NCI-H446 treated with DMSO at 0.1 percent for 48 hours (cell line): ENCODE measurements at regions not wholly inside any gene's neighbourhood (a gene's known extent, or its start where the extent isn't known, plus 50 kb on each side); places are given as distances from the start of the nearest gene placed in this dataset.
"Not testable (repeated sequence)": the region's sequence is repeated elsewhere in the genome, so short reads cannot be mapped to it uniquely, and the experiment has no call there.

Experiments
- DNase-seq: peaks from one replicate; lab custom pipeline; 2025; lab: John Stamatoyannopoulos, UW

DNA sequence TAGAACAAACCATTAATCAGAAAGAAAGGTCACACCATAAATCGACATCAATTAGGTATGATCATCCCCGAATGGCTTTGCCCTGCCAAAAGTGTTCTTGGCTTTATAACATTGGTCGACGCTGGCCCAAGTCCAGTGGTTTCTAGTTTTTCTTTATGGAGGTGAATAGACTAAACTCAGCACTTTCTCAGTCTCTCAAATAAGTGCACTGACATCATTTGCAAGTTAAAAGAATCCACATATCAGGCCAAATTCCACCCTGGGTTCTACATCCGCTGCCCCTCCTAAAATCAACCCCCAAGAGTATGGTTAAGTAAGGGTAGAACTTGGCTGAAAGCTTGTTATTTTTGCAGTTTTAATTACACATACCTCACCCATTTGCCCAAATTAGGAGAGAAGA, 314.3 kb downstream of the C12orf75 start:
- DNase-seq: peak; percentile 61

DNA sequence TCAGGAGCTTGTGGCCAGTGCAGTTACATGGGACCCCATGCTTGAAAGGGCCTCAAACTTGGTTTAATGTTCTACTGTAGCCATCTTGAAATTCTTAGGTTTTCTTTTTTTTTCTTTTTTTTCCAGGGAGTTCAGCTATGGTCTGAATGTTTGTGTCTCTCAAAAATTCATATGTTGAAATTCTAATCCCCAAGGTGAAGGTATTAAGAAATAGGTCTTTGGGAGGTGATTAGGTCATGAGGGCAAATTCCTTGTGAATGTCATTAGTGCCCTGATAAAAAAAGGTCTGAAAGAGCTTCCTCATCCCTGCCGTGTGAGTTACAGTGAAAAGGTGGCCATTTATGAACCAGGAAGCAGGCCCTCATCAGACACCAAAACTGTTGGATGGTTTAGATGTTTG, 324.1 kb downstream of the C12orf75 start:
- no peak for DNase-seq

DNA sequence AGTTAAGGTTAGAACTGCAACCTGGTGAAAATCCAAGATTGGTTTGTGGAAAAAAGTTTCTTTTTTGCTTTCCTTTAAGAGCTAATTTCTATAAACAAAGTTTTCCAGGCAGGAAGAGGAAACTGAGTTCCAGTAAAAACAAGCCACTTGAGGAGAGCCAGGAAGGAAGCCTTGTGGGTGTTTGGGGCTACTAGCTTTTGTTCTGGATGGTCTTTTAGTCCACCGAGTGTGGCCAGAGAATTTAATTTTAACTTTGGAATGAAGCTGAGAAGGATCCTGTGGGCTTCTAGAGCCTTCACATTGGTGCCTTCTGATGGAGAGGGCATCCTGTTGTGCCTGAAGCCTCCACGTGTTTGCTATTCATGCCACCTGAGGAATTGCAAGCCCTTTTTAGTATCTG, 327.9 kb downstream of the C12orf75 start:
- no peak for DNase-seq

DNA sequence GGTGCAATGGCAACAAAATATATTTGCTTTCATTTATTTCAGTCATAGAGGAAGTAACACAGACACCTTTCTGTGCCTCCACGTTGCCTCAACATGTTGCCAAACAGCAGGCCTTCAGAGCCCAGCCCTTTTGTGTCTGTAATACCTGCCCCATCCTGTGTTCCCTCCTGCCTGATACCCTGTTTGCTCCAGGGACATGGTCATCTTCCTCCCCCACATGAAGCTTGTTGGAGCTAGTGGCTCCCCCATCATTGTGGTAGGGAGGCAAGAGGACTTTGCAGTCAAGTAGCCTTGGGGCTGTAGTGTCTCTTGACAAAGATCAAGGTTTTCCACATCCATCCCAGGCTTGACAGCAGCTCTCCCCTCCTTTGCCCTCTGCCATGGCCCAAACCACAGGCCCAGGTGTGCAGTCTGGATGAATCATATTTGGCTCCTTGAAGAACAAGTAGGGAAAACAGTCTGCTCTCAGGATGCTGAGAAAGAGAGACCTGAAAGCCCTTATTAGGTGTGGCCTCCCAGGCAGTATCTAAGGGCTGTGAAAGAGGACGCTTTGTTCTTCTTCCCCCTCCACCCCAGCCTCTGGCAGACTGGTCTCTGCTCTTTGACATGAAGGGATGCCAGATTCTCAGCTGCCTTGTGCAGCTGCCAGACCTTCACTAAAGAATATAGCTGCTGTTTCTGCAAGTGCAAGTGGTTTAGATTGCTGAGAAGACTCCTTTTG, 329.0 kb downstream of the C12orf75 start:
- no peak for DNase-seq

DNA sequence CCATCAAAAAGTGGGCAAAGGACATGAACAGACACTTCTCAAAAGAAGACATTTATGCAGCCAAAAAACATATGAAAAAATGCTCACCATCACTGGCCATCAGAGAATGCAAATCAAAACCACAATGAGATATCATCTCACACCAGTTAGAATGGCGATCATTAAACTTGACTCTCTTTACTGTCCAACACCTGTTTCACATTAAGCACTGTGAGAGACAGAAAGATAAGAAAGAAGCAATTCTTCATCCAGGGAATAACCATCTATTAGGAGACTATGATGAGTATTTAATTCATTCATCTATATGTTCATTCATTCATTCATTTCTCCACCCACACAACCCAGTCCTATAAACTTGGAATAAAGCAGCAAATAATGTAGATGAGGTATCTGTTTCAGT, 334.3 kb downstream of the C12orf75 start:
- DNase-seq: not testable (repeated sequence)

DNA sequence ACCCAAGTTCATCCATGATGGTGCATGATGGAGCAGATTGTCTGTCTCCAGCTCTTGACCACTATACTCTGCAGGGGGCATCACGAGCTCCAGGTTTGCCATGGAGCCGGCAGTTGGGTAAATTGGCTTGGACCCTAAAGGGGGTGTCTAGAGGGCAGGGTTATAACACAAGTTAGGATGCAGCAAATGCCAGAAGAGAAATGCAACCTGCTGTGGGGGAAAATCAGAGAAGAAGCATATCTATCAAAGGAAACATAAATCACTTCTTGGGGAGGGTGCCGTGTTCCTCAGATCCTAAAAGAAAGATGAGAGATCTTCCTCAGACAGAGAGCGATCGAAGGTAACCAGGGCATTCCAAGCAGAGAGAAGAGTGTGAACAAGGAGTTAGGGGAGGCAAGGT, 334.9 kb downstream of the C12orf75 start:
- DNase-seq: no peak

DNA sequence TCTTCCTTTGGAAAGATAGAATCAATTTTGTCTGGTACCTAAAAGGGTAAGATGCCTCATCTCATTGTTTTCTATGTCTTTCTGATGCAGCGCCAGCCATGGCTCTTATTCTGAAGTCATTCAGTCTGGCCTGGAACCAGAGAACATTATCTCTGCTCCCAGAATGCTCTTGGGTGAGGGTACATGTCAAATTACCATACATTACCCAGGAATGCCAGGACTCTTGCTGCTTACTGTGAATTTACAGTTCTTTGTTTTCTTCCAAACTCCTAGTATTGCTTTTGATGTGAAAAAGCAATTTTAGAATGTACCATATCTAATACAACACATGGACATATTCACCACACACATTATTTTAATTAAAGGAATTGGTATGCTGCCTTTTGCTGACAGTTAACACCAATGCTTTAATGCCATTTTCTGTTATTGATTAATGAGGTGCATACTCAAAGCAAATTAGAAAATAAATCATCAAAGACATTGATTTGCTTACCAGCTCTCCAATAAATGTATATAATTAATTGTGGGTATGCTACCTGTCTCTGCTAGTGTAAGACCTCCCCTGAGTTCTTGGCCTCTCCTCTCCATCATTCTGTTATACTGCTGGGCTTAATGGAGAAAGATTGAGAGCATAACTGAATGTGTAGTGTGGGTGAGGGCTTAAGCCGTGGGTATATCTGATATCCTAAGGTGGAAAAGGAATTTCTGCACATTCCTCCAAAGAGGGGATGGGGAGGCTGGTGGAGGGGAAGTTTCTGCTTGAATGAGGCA, 337.7 kb downstream of the C12orf75 start:
- DNase-seq: no peak

DNA sequence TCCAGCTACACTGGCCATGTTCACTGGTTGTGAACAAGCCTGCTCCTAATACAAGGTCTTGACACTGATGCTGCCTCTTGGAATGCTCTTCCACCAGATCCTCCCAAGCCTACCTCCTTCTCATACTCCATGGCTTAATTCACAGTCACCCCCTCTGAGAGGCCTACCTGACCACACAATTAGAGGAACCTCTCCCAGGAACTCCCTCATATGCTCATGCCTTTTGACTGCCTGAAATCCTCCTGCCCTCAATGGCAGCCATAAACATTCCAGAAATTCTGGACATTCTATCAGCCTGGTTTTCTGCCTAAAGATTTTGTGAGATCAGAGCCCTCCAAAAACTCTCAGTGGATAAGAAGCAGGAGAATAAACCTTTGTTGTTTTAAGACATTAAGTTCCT, 340.2 kb downstream of the C12orf75 start:
- no peak for DNase-seq

DNA sequence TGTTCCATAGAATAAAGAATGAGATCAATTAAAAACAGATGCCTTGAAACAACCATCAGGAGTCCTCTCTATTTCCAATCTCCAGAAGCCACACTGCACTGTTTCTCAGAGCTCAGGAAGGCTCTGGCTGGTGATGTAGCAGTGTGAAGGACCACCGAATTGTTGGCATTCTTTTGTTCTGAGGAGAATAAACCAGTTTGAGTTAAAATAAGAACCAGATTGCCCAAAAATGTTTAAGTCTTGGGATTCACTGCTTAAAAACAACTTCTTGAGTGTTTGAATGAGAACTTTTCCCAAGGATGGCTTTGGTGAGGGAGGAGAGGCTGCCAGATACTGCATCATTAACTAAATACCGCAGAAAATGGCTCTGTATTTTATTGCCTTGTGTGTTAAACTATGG, 341.2 kb downstream of the C12orf75 start:
- DNase-seq: no peak

DNA sequence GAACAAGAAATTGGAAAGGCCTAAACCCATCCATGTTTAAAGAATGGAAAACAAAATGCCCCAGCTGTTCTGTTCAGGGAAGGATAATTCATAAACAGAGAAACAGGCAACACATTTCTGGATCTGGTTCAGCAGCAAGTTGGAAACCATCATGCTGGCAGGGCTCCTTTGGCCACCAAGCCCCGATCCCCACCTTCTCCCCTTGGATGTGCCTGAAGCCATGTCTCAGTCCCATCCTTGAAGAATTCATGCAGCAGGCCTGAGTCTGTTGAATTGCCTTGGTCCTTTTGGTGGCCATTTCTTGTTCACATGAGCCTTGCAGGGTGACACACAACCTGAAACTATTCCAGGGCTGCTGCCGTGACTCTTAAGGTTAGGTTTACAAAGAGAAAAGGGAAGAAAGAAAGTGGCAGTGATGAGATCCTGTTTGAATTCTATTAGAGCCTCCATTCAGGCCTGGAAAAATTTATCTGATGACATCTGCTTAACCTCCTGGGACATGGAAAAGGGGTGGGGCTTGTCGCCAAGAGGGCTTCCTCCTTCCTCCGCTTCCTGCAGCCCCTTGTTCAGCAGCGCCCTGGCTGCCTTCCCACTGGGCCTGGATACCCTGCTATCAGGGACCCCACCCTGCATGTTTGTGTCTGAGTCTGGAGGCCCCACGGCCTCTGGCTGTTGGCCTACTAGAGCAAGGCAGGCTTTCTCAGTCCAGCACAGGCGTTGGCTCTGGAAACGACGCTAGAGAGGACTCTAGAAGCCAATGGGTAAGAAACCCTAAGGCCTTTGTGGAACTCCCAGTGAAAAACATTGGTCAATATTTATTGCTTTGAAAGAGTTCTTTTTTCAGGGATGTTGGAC, 341.9 kb downstream of the C12orf75 start:
- DNase-seq: peak; percentile 65

DNA sequence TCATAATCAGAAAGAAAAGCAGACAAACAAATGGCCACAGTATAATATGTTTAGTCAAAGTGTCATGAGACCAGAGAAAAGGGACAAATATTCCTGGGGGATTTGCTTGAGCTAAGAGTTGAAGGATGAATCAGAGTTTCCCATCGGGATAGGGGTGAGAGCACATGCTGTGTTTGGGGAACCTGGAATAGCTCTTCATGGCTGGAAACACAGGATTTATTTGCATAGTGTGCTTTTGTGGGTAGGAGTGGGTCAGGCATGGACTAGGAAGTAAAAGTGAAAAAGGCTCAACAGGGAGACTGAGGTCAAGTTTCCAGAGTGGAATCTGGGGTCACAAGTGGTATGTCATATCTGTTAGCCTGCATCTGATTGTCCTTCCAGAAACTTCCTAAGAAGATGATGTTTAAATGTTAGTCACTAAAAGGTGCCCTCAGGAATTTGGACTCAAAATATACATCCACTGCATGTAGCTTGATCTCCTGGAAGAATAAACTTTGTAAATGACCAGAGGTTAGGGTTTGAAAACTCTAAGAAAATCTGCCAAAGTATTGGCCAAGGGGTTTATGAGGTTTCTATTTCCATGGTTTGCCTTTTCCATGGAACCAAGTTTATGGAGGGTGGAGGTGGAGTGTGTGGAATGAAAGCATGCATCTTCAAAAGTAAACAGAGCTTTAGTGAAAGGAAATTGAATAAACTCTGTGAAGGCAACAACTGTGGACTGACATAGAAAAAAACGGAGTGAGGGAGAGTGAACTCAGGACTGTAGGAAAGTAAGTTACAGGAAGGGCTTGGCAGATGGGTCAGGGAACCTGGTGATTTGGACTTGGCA, 344.6 kb downstream of the C12orf75 start:
- DNase-seq: no peak

DNA sequence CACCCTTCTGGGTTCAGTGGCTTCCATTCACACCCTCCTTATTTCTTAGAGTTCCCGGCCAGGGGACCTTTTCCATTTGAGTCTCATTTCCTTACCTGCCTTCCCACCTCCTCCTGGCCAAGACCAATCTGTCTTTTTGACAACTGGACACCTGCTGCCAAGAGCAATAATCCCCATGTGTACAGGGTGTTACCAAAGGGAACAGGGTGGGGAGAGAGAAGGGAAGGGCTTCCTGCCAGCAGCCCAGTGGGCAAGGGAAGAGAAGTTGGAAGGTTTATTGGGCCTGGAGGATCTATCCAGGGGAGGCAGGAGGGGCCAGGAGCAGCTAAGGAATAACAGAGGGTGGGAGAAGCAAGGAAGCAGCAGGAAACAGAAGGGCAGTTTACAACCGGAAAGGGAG, 346.2 kb downstream of the C12orf75 start:
- no peak for DNase-seq

DNA sequence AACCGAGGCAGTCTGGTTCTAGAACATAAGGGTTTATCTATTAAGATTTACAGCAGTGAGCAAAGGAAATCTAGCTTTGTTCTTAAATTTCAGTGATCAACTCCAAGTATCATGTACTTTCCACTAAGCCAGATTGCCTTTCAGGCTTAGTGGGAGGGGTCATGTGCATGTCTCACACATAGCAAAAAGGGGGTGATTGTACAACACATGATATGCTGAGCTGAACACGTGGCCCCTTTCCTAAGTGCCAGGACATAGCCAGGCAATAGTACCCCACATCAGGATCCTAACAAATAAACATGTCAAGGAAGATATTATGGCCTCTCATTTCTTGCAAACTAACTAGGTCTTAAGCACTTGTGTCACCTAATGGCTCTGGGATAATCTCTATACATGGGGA, 347.2 kb downstream of the C12orf75 start:
- DNase-seq: no peak

DNA sequence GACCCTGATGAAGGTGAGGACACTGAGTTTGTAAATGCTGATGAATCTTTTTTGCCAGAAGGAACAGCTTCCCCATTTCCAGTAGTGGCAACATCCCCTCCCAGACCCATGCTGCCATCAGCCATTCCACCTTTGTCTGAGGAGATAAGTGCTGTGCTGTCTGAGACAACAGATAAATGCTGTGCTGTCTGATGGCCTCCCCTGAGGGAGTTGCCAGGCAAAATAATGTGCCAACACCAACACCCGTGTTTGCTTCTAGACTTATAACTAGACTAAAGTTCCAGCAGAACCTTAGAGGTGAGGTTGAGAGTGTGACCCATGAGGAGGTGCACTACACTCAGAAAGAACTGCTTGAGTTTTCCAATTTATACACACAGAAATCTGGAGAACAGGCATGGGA, 349.5 kb downstream of the C12orf75 start:
- DNase-seq: no peak

DNA sequence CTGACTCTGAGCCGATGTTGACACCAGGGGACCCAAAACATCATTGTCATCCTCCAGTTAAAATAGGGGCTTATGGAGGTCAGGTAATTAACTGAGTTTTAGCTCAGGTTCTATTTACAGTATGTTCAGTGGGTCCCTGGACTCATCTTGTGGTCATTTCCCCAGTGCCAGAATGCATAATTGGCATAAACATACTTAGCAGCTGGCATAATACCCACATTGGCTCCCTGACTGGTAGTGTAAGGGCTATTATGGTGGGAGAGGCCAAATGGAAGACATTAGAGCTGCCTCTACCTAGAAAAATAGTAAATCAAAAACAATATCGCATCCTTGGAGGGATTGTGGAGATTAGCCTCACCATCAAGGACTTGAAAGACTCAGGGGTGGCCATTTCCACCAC, 350.9 kb downstream of the C12orf75 start:
- DNase-seq: no peak

DNA sequence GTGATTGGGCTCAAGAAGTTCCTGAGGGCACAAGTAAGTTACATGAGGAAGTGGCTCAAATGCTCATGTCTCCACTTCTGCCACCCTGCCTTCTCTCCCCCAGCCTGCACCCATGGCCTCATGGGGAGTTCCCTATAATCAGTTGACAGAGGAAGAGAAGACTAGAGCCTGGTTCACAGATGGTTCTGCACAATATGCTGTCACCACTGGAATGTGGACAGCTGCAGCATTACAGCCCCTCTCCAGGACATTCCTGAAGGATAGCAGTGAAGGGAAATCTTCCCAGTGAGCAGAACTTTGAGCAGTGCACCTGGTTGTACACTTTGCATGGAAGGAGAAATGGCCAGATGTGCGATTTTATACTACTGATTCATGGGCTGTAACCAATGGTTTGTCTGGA, 352.3 kb downstream of the C12orf75 start:
- not testable (repeated sequence) for DNase-seq

DNA sequence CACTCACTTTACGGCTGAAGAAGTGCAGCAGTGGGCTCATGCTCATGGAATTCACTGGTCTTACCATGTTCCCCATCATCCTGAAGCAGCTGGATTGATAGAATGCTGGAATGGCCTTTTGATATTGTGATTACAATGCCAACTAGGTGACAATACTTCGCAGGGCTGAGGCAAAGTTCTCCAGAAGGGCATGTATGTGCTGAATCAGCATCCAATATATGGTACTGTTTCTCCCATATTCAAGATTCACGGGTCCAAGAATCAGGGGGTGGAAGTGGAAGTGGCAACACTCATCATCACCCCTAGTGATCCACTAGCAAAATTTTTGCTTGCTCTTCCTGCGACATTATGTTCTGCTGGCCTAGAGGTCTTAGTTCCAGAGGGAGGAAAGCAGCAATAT, 353.3 kb downstream of the C12orf75 start:
- DNase-seq: not testable (repeated sequence)

DNA sequence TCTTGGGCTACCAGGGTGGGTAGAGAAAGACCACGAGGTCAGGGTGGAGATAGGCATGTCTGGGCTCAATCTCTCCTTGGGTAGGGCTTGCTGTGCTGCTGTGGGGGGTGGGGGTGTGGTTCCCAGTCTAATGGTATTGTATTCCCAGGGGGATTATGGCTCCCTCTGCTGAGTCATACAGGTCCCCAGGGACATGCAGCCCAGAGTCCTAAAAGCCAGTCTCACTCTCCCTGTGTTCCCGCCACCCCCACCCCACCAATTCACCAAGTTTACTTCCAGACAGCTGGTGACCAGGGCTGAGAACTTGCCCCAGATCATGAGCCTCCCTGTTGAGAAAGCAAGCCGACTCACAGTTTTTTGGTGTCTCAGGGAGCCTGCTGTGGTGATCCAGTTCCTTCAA, 367.6 kb downstream of the C12orf75 start:
- no peak for DNase-seq

DNA sequence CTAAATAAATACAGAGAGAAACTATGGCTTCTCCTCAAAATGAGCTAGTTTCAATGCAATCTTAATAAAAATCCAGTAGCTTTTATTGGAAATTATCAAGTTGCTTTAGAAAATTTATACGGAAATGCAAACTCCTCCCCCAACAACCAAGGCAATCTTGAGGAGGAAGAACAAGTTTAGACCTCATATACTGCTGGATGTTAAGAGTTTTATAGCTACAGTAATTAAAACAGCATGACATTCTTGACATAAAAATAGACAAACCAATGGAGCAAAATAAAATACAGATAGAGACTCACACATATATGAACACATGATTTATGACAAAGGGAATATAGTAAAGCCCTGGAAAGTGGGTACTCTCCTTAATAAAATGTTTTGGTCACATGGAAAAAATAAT, 368.7 kb downstream of the C12orf75 start:
- no peak for DNase-seq

DNA sequence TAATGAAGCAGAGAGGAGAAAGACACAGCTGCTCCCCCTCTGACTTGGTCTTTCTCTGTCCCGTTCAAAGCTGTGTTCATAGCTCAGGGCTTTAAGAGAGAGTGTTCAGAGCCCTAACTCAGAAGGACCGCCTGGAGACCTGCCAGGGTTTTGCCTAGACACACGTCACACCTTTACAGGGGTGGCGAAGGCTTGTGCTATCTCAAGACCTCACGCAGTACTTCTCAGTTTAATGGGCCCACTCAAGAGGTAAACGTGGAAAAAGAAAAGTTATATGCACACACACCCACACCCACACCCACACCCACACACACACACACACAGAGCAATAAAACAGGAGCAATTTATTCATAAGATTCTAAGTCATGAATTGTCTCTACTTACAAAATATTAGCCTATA, 374.3 kb downstream of the C12orf75 start:
- DNase-seq: no peak

DNA sequence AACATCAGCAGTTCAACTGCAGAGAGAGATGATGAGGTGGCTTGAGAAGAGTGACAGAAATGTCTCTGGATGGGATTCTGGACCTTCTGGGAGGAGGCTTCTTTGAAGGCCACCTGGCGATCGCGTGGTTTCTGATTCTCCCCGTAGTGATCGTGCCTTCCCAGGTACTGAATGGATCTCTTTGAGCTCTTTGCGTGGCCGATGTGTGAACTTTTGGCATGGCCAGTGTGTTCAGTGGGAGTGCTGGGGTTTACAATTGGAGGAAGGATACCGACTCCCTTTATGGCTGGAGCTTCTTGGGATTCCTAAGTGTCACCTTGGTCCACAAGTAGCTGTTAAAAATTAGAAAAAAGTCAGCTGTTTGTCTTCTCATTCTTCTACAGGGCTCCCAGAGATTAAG, 374.7 kb downstream of the C12orf75 start:
- DNase-seq: no peak

DNA sequence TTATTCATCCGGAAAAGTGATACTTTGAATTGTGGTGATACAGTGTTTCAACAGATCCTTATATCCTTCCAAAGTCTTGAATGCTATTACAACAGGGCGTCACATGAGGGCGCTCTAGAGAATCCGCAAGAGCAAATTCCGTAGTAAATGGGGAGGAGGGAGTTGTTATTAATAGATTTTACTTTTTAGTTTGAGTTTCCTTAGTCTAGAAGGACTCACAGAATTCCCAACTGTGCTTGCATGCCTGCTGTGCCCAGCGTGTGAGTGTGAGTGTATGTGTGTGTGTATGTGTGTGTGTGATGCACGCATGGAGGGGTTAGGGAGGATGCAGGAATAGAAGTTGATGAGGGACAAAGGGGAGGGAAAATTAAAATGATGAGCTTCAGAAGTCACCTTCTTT, 375.3 kb downstream of the C12orf75 start:
- no peak for DNase-seq
